Sigmoid colon (tissue), 6 donors: ENCODE measurements at regions not wholly inside any gene's neighbourhood (a gene's known extent, or its start where the extent isn't known, plus 50 kb on each side); places are given as distances from the start of the nearest gene placed in this dataset.

Source experiments
- DNase-seq: peaks from one replicate; pipeline ENCODE4 v3.0.0-alpha.2; 2019
- H3K27ac ChIP-seq, 4 donors: fragments of 200-600 bp; sonication (generic); one replicate each; pipeline ENCODE4 v1.5.1; 2016 to 2019; ENCODE audit warnings: mild to moderate bottlenecking in 1 of 4
- H3K27me3 ChIP-seq, 3 donors: fragments of 200-600 bp; sonication (generic); one replicate each; pipeline ENCODE4 v1.5.1; 2019; ENCODE audit warnings: mild to moderate bottlenecking in 1 of 3
- H3K36me3 ChIP-seq, 4 donors: fragments of 200-600 bp; sonication (generic); one replicate each; pipeline ENCODE4 v1.5.1; 2016 to 2019
- H3K4me1 ChIP-seq, 4 donors: fragments of 200-600 bp; sonication (generic); one replicate each; pipeline ENCODE4 v1.5.1; 2017 to 2019
- H3K4me3 ChIP-seq, 4 donors: fragments of 200-600 bp; sonication (generic); one replicate each; pipeline ENCODE4 v1.5.1; 2017 to 2019; ENCODE audit warnings: mild to moderate bottlenecking in 2 of 4, moderate library complexity in 1 of 4
- H3K9me3 ChIP-seq, 4 donors: fragments of 200-600 bp in 3 of 4; sonication (generic) in 3 of 4; one replicate each; pipeline versions ENCODE4 v1.5.1 to v1.6.1; 2013 to 2019
- CTCF ChIP-seq, 4 experiments: fragments of 450-650 bp in 3 of 4; fragments of 200-600 bp in 1 of 4; IDR thresholded peaks; one replicate each; pipeline ENCODE4 v1.5.1; 2016 to 2019; ENCODE audit warnings: antibody characterized with exemption in 4 of 4, mild to moderate bottlenecking in 3 of 4, moderate library complexity in 2 of 4
- EP300 ChIP-seq, 4 donors: sonication (generic); formaldehyde crosslinking; IDR thresholded peaks; one replicate each; pipeline ENCODE4 v1.6.1; 2017; ENCODE audit warnings: antibody characterized with exemption in 4 of 4
- POLR2A ChIP-seq, 2 donors: fragments of 450-650 bp; IDR thresholded peaks; one replicate each; pipeline ENCODE4 v1.6.1; 2016; ENCODE audit warnings: antibody characterized with exemption in 2 of 2, mild to moderate bottlenecking in 2 of 2, moderate library complexity in 2 of 2
- POLR2AphosphoS5 ChIP-seq, 4 donors: sonication (generic); formaldehyde crosslinking; IDR thresholded peaks; one replicate each; pipeline ENCODE4 v1.6.1; 2017; ENCODE audit warnings: antibody characterized with exemption in 4 of 4
- WGBS, 2 donors: extraction: QIAGEN DNeasy Blood & Tissue Kit; methylation state at CpG; one replicate each; pipeline ENCODE4 v1.1.7; 2013; 5-methylcytosine and 5-hydroxymethylcytosine counted together
- intact Hi-C: fragments of 100-400 bp; cut with DNase I; formaldehyde crosslinking; loops from one replicate; pipeline ENCODE4 v1.15.1; 2023
- donor health status: healthy with polysubstance abuse.
- donor health status: healthy.

- H3K27ac ChIP-seq = peak overlapping the region in 2 of 4 donors; percentile 66 to 81
- 77 to 82% methylated on average over 3 of the region's 3 CpGs for WGBS, 2 donors
- intact Hi-C loops = no loop called here
- peaks cover 0 to 39% (median 23%) of the 10 kb centered on the region in 4 donors for H3K4me1 ChIP-seq
- no peaks in the 10 kb centered on the region for H3K27me3 ChIP-seq
- H3K36me3 ChIP-seq = no peaks in the 10 kb centered on the region
- no peak overlapping the region for H3K4me3 ChIP-seq
- no peak for TF ChIP-seq POLR2AphosphoS5 (IDR thresholded peaks at IDR 0.05)
- TF ChIP-seq EP300 (IDR thresholded peaks at IDR 0.05) = no peak
- TF ChIP-seq CTCF (IDR thresholded peaks at IDR 0.05) = no peak
- TF ChIP-seq POLR2A (IDR thresholded peaks at IDR 0.05) = no peak
- no peaks in the 10 kb centered on the region for H3K9me3 ChIP-seq
- no peak for DNase-seq
Measured at GRCh38 chr5:14034963-14035362, 90.5 kb upstream of the DNAH5 start.

GRCh38 chr5:14032918-14033317 is 88.4 kb upstream of the DNAH5 start:
- no peaks in the 10 kb centered on the region for H3K9me3 ChIP-seq
- no peak overlapping the region for H3K27ac ChIP-seq
- H3K4me3 ChIP-seq = no peak overlapping the region
- TF ChIP-seq POLR2A (IDR thresholded peaks at IDR 0.05) = no peak
- no peak for TF ChIP-seq POLR2AphosphoS5 (IDR thresholded peaks at IDR 0.05)
- no peak for TF ChIP-seq EP300 (IDR thresholded peaks at IDR 0.05)
- no peak for TF ChIP-seq CTCF (IDR thresholded peaks at IDR 0.05)
- WGBS, 2 donors = 61 to 97% methylated on average over 3 of the region's 3 CpGs
- intact Hi-C loops = no loop called here
- no peaks in the 10 kb centered on the region for H3K27me3 ChIP-seq
- DNase-seq = no peak
- peaks cover 0 to 26% (median 23%) of the 10 kb centered on the region in 4 donors for H3K4me1 ChIP-seq
- H3K36me3 ChIP-seq = no peaks in the 10 kb centered on the region

GRCh38 chr5:14028938-14029584 is 84.6 kb upstream of the DNAH5 start:
- intact Hi-C loops = no loop called here
- Histone ChIP-seq H3K4me1 (no peaks in the 10 kb centered on the region), H3K4me3 (no peak overlapping the region), H3K27me3 (no peaks in the 10 kb centered on the region), H3K27ac (no peak overlapping the region), H3K36me3 (no peaks in the 10 kb centered on the region), H3K9me3 (no peaks in the 10 kb centered on the region)
- TF ChIP-seq CTCF (IDR thresholded peaks at IDR 0.05) = no peak
- TF ChIP-seq POLR2A (IDR thresholded peaks at IDR 0.05) = no peak
- TF ChIP-seq EP300 (IDR thresholded peaks at IDR 0.05) = no peak
- TF ChIP-seq POLR2AphosphoS5 (IDR thresholded peaks at IDR 0.05) = no peak
- no peak for DNase-seq
- 45 to 65% methylated on average over 7 of the region's 7 CpGs for WGBS, 2 donors

GRCh38 chr5:14028188-14028587 is 83.7 kb upstream of the DNAH5 start:
- intact Hi-C loops = no loop called here
- H3K36me3 ChIP-seq = no peaks in the 10 kb centered on the region
- H3K27ac ChIP-seq = no peak overlapping the region
- no peak for DNase-seq
- H3K9me3 ChIP-seq = no peaks in the 10 kb centered on the region
- no peaks in the 10 kb centered on the region for H3K4me1 ChIP-seq
- no peaks in the 10 kb centered on the region for H3K27me3 ChIP-seq
- no peak for TF ChIP-seq CTCF (IDR thresholded peaks at IDR 0.05)
- no peak for TF ChIP-seq POLR2A (IDR thresholded peaks at IDR 0.05)
- no peak for TF ChIP-seq EP300 (IDR thresholded peaks at IDR 0.05)
- no peak for TF ChIP-seq POLR2AphosphoS5 (IDR thresholded peaks at IDR 0.05)
- 94 to 97% methylated on average over 1 of the region's 1 CpG for WGBS, 2 donors
- no peak overlapping the region for H3K4me3 ChIP-seq
